Neural progenitor cell (in vitro differentiated cells): ENCODE measurements at regions not wholly inside any gene's neighbourhood (a gene's known extent, or its start where the extent isn't known, plus 50 kb on each side); places are given as distances from the start of the nearest gene placed in this dataset.

ENCODE experiments used
- EZH2 ChIP-seq: fragments of 200-600 bp; sonication (generic); IDR thresholded peaks from 2 replicates; pipeline ENCODE4 v1.6.1; 2017; ENCODE audit warnings: antibody characterized with exemption, mild to moderate bottlenecking, moderate library complexity
- EZH2phosphoT487 ChIP-seq: fragments of 200-600 bp; sonication (generic); IDR thresholded peaks from 2 replicates; pipeline ENCODE4 v1.6.1; 2017; ENCODE audit warnings: antibody characterized with exemption
- TF ChIP-seq, protein P1 (sequence below): fragments of 200-600 bp; sonication (generic); IDR thresholded peaks from 2 replicates; pipeline ENCODE4 v1.5.1; 2017; ENCODE audit warnings: antibody characterized with exemption, mild to moderate bottlenecking

DNA sequence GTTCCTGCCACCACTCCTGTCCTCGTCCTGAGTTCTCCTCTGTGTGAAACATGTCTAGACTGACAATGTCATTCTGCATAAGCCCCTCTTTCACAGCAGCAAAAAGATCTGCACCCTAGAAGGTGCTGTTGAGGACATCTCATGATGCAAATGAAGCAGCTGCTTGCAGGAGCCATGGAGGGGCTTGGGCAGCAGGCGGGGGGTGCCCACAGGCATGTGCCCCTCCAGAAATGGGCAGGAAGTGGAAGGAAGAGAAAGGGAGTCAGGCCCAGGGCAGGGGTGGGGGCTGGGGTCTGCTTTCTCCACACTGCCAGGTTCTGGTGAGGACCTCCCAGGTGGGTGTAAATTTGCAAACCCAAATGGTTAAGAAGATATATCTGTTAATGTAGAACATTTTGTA is 54.5 kb upstream of the KCNMB1 start:
- TF ChIP-seq EZH2 (no peak), EZH2phosphoT487 (no peak)
- TF ChIP-seq, protein P1, sequence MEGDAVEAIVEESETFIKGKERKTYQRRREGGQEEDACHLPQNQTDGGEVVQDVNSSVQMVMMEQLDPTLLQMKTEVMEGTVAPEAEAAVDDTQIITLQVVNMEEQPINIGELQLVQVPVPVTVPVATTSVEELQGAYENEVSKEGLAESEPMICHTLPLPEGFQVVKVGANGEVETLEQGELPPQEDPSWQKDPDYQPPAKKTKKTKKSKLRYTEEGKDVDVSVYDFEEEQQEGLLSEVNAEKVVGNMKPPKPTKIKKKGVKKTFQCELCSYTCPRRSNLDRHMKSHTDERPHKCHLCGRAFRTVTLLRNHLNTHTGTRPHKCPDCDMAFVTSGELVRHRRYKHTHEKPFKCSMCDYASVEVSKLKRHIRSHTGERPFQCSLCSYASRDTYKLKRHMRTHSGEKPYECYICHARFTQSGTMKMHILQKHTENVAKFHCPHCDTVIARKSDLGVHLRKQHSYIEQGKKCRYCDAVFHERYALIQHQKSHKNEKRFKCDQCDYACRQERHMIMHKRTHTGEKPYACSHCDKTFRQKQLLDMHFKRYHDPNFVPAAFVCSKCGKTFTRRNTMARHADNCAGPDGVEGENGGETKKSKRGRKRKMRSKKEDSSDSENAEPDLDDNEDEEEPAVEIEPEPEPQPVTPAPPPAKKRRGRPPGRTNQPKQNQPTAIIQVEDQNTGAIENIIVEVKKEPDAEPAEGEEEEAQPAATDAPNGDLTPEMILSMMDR = no peak
